AG04449 (cell line): ENCODE measurements at regions not wholly inside any gene's neighbourhood (a gene's known extent, or its start where the extent isn't known, plus 50 kb on each side); places are given as distances from the start of the nearest gene placed in this dataset.

Experiments
- CTCF ChIA-PET: fragments of 350-600 bp; formaldehyde crosslinking; extraction: SDS; loops from one replicate; lab custom pipeline; 2021; ENCODE audit warnings: antibody characterized with exemption; lab: Yijun Ruan, JAX
- POLR2A ChIA-PET: fragments of 400-600, 350-600 bp; formaldehyde crosslinking; extraction: SDS; loops from one replicate; lab custom pipeline; 2020; ENCODE audit warnings: antibody characterized with exemption, inconsistent platforms; lab: Yijun Ruan, JAX
- DNase-seq: peaks from one replicate; pipeline ENCODE4 v3.0.0-alpha.2; 2010; ENCODE audit warnings: low read depth, low spot score
- H3K4me3 ChIP-seq: 2 replicates; pipeline ENCODE4 v1.5.1; 2011; ENCODE audit warnings: low read depth, mild to moderate bottlenecking, control low read depth, low read length
- CTCF ChIP-seq: IDR thresholded peaks from one replicate; pipeline ENCODE4 v1.5.1; 2011; ENCODE audit warnings: mild to moderate bottlenecking, moderate library complexity, low read length, control low read depth, inconsistent platforms; ENCODE audit not compliant: insufficient read depth; ENCODE audit errors: missing control alignments

GRCh38 chr6:105769197-105769596, 316.9 kb upstream of the PRDM1 start:
- ChIA-PET POLR2A (no interaction called here), CTCF (no interaction called here)
- no peak for TF ChIP-seq CTCF
- H3K4me3 ChIP-seq, result no peak overlapping the region
- no peak for DNase-seq

- TF ChIP-seq CTCF, result no peak
- ChIA-PET POLR2A (no interaction called here), CTCF (no interaction called here)
- DNase-seq, result no peak
- H3K4me3 ChIP-seq, result no peak overlapping the region
Observed at GRCh38 chr6:105767541-105767940, 318.6 kb upstream of the PRDM1 start.

GRCh38 chr6:105765239-105765638, 320.9 kb upstream of the PRDM1 start:
- no peak for TF ChIP-seq CTCF
- CTCF ChIA-PET, result interaction anchor here (1.2 kb wide), 1 partner anchor 11 kb away, joined by 4 read pairs; no protein-coding TSS in a partner anchor

GRCh38 chr6:105764315-105764714, 321.8 kb upstream of the PRDM1 start:
- POLR2A ChIA-PET, result no interaction called here

More at GRCh38 chr6:105765239-105765638, 320.9 kb upstream of the PRDM1 start:
- H3K4me3 ChIP-seq, result no peak overlapping the region
- no peak for DNase-seq
- POLR2A ChIA-PET, result no interaction called here

GRCh38 chr6:105763866-105764265, 322.3 kb upstream of the PRDM1 start:
- POLR2A ChIA-PET, result no interaction called here
- DNase-seq, result no peak
- CTCF ChIA-PET, result no interaction called here
- no peak for TF ChIP-seq CTCF
- no peak overlapping the region for H3K4me3 ChIP-seq

More at GRCh38 chr6:105764315-105764714, 321.8 kb upstream of the PRDM1 start:
- no peak overlapping the region for H3K4me3 ChIP-seq
- no peak for TF ChIP-seq CTCF
- no peak for DNase-seq
- CTCF ChIA-PET, result no interaction called here

GRCh38 chr6:105760746-105761145, 325.4 kb upstream of the PRDM1 start:
- no peak overlapping the region for H3K4me3 ChIP-seq
- ChIA-PET POLR2A (interaction anchor here (1.2 kb wide), 1 partner anchor 11 kb away, joined by 3 read pairs; no protein-coding TSS in a partner anchor), CTCF (interaction anchor here (1.0 kb wide), 1 partner anchor 11 kb away, joined by 4 read pairs; no protein-coding TSS in a partner anchor)
- DNase-seq, result no peak
- no peak for TF ChIP-seq CTCF
